ENCODE measurements at regions not wholly inside any gene's neighbourhood (a gene's known extent, or its start where the extent isn't known, plus 50 kb on each side); places are given as distances from the start of the nearest gene placed in this dataset.

DNA sequence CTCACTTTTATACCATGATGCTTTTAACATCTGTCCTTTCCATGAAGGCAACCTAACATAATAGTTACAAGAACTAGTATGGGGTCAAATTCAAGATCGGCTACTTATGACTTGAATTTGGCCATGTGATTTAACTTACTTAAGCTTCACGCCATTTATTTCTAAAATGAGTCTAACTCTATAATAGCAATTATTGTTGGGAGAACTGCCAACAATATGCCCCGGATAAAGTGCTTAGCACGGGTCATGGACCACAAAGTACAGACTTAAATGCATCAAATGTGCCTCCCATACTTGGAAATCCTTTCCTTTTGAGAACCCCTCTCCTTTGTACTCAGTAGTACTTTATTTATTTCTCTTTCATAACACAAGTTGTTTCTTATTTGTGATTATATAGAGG, 1603.6 kb upstream of the GOT2 start:
- H3K27me3 ChIP-seq: no peaks in the 10 kb centered on the region
- no peaks in the 10 kb centered on the region for H3K9me3 ChIP-seq
- no peak overlapping the region for H3K27ac ChIP-seq (replicated peaks in 1 of 4)
- DNase-seq (ENCODE audit: extremely low spot score): no peak
- intact Hi-C loops (cut with DNase I): no loop called here
- no peaks in the 10 kb centered on the region for H3K4me1 ChIP-seq
- TF ChIP-seq EP300 (IDR thresholded peaks at IDR 0.05) (no peak), POLR2A (IDR thresholded peaks at IDR 0.05; ENCODE audit: low read depth) (no peak), POLR2AphosphoS5 (IDR thresholded peaks at IDR 0.05) (no peak)
- TF ChIP-seq, protein P1, sequence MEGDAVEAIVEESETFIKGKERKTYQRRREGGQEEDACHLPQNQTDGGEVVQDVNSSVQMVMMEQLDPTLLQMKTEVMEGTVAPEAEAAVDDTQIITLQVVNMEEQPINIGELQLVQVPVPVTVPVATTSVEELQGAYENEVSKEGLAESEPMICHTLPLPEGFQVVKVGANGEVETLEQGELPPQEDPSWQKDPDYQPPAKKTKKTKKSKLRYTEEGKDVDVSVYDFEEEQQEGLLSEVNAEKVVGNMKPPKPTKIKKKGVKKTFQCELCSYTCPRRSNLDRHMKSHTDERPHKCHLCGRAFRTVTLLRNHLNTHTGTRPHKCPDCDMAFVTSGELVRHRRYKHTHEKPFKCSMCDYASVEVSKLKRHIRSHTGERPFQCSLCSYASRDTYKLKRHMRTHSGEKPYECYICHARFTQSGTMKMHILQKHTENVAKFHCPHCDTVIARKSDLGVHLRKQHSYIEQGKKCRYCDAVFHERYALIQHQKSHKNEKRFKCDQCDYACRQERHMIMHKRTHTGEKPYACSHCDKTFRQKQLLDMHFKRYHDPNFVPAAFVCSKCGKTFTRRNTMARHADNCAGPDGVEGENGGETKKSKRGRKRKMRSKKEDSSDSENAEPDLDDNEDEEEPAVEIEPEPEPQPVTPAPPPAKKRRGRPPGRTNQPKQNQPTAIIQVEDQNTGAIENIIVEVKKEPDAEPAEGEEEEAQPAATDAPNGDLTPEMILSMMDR (IDR thresholded peaks at IDR 0.05): no peak
- 58% methylated on average over 4 of the region's 4 CpGs for WGBS
- H3K4me3 ChIP-seq: no peak overlapping the region
- no peaks in the 10 kb centered on the region for H3K36me3 ChIP-seq

DNA sequence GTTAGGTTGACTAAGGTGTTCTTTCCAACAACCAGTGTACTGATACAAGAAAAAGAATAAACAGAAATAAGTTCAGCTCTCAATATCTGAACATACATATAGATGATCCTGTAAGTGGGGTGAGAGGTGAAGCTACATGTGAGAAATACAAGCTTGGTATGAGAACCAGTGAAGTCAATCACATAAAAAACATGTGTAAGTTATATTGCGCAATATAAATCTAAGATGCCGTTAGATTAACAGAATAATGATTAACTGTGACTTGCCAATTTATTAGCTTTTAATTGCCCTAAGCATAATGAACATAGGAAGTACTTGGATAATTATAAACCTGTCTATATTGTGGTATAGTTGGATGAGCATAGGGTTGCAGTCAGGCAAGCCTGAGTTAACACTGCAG, 1597.1 kb upstream of the GOT2 start:
- no peaks in the 10 kb centered on the region for H3K27me3 ChIP-seq
- H3K36me3 ChIP-seq: no peaks in the 10 kb centered on the region
- intact Hi-C loops (cut with DNase I): no loop called here
- H3K4me1 ChIP-seq: no peaks in the 10 kb centered on the region
- H3K9me3 ChIP-seq: no peaks in the 10 kb centered on the region
- no peak for DNase-seq (ENCODE audit: extremely low spot score)
- TF ChIP-seq, protein P1 (IDR thresholded peaks at IDR 0.05): no peak
- TF ChIP-seq POLR2A (IDR thresholded peaks at IDR 0.05; ENCODE audit: low read depth): no peak
- no peak for TF ChIP-seq POLR2AphosphoS5 (IDR thresholded peaks at IDR 0.05)
- TF ChIP-seq EP300 (IDR thresholded peaks at IDR 0.05): no peak
- 39% methylated on average over 2 of the region's 2 CpGs for WGBS
- H3K27ac ChIP-seq (replicated peaks in 1 of 4): no peak overlapping the region
- H3K4me3 ChIP-seq: no peak overlapping the region

DNA sequence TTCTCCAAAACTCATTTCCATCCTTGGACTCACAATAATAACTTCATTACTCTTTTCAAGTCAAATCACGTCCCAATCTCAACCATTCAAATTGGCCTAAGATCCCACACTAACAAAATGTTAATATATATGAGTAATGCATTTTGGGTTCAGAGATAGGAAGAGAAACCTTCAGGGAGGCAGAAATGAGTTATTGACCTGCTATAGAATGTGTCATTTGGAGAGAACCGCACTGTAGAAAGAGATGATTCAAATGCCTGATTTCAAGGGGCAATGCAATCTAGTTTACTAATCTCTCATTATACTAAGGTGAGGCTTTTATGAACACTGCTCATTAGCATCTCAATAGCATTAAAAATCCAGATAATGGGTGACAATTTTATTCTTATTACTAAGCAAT, 1595.0 kb upstream of the GOT2 start:
- TF ChIP-seq EP300 (IDR thresholded peaks at IDR 0.05) (no peak), POLR2A (IDR thresholded peaks at IDR 0.05; ENCODE audit: low read depth) (no peak), POLR2AphosphoS5 (IDR thresholded peaks at IDR 0.05) (no peak)
- TF ChIP-seq, protein P1 (IDR thresholded peaks at IDR 0.05): no peak
- Histone ChIP-seq H3K36me3 (no peaks in the 10 kb centered on the region), H3K9me3 (no peaks in the 10 kb centered on the region), H3K4me1 (no peaks in the 10 kb centered on the region), H3K27me3 (no peaks in the 10 kb centered on the region), H3K27ac (replicated peaks in 1 of 4) (no peak overlapping the region), H3K4me3 (no peak overlapping the region)
- intact Hi-C loops (cut with DNase I): no loop called here
- DNase-seq (ENCODE audit: extremely low spot score): no peak
- 90% methylated on average over 2 of the region's 2 CpGs for WGBS

DNA sequence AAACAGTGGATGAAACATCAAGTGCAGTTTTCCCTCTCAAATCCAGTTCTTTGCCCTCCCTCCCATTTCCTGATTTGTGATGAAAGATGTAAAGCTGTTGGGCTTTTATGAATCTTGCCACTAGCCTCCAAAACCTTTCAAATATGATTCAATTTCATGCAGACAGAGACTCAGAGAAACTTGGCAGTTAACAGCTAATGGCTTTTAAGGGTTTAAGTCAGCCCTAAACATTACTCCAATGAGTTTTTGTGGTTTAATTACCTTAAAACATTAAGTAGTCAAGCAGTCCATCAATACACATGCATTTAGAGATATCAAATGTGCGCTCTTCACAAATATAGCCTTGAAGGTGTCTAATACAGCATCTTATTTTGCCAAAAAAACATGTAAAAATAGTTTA, 1594.0 kb upstream of the GOT2 start:
- H3K4me1 ChIP-seq: no peaks in the 10 kb centered on the region
- 84% methylated on average over 1 of the region's 1 CpG for WGBS
- no peaks in the 10 kb centered on the region for H3K36me3 ChIP-seq
- H3K9me3 ChIP-seq: no peaks in the 10 kb centered on the region
- H3K27me3 ChIP-seq: no peaks in the 10 kb centered on the region
- no peak overlapping the region for H3K4me3 ChIP-seq
- DNase-seq (ENCODE audit: extremely low spot score): no peak
- H3K27ac ChIP-seq (replicated peaks in 1 of 4): no peak overlapping the region
- no peak for TF ChIP-seq POLR2AphosphoS5 (IDR thresholded peaks at IDR 0.05)
- no peak for TF ChIP-seq POLR2A (IDR thresholded peaks at IDR 0.05; ENCODE audit: low read depth)
- TF ChIP-seq, protein P1 (IDR thresholded peaks at IDR 0.05): no peak
- intact Hi-C loops (cut with DNase I): no loop called here

DNA sequence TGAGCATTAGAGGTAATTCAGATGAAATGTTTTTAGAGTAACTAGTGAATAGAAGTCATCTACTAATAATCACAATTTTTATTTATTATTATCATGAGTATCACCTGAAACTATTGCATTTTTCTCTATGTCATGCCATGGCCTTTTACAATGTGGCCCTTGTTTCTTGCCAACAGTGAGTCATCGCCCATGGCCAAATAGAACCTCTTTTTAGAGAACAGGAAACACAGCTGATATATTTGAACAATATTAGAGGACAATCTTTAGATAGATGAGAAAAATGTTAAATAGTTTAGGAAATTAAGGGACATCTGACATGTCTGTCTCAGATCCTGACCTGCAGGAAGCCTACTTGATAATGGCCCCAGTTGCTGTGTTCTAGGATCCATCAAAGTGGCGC, 1584.4 kb upstream of the GOT2 start:
- no peak for TF ChIP-seq EP300 (IDR thresholded peaks at IDR 0.05)
- TF ChIP-seq POLR2AphosphoS5 (IDR thresholded peaks at IDR 0.05): no peak
- TF ChIP-seq POLR2A (IDR thresholded peaks at IDR 0.05; ENCODE audit: low read depth): no peak
- TF ChIP-seq, protein P1 (IDR thresholded peaks at IDR 0.05): no peak
- DNase-seq (ENCODE audit: extremely low spot score): no peak
- intact Hi-C loops (cut with DNase I): no loop called here
- H3K4me1 ChIP-seq: no peaks in the 10 kb centered on the region
- no peaks in the 10 kb centered on the region for H3K9me3 ChIP-seq
- H3K36me3 ChIP-seq: no peaks in the 10 kb centered on the region
- H3K4me3 ChIP-seq: no peak overlapping the region
- 90% methylated on average over 2 of the region's 2 CpGs for WGBS
- H3K27me3 ChIP-seq: no peaks in the 10 kb centered on the region
- no peak overlapping the region for H3K27ac ChIP-seq (replicated peaks in 1 of 4)
